ENCODE measurements at regions not wholly inside any gene's neighbourhood (a gene's known extent, or its start where the extent isn't known, plus 50 kb on each side); places are given as distances from the start of the nearest gene placed in this dataset.

DNA sequence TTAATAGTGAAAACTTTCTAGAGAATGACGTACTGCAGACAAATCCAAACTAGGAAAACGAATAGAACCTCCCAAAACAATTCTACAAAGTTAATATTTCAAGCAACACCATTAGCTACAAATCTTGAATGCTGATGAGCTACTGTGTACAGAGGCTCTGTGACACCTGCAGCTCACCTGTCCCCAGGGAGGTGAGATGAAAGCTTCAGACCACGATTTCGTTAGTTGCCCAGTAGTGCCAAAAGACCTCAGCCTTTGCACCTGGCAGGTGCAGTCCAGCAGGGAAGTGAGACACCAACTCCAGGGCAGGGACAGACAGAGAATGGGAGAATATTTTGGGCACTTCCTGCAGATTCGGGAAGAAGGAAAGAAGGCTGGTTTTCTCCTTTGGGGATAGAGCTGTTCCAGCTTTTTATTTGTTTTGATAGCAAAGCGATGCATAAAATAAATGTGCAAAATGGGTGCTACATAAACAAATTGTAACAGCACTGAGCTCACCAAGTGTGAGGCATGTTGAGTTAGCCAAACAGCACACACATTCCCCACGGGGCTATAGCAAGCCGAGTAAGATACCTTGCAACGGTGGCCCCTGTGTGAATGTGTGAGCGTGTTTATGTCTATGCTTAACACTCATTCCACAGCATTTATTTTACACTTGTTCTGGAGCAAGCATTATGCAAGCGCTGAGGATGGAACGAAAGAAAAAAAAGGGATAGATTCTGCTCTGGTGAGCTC, 1024.8 kb upstream of the AUTS2 start:
- H3K27ac ChIP-seq: no peak overlapping the region
- no peaks in the 10 kb centered on the region for H3K4me1 ChIP-seq (replicated peaks)
- TF ChIP-seq, protein P1, sequence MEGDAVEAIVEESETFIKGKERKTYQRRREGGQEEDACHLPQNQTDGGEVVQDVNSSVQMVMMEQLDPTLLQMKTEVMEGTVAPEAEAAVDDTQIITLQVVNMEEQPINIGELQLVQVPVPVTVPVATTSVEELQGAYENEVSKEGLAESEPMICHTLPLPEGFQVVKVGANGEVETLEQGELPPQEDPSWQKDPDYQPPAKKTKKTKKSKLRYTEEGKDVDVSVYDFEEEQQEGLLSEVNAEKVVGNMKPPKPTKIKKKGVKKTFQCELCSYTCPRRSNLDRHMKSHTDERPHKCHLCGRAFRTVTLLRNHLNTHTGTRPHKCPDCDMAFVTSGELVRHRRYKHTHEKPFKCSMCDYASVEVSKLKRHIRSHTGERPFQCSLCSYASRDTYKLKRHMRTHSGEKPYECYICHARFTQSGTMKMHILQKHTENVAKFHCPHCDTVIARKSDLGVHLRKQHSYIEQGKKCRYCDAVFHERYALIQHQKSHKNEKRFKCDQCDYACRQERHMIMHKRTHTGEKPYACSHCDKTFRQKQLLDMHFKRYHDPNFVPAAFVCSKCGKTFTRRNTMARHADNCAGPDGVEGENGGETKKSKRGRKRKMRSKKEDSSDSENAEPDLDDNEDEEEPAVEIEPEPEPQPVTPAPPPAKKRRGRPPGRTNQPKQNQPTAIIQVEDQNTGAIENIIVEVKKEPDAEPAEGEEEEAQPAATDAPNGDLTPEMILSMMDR (IDR thresholded peaks at IDR 0.05): no peak
- TF ChIP-seq POLR2A (IDR thresholded peaks at IDR 0.05) (no peak), POLR2AphosphoS5 (IDR thresholded peaks at IDR 0.05) (no peak)
- no peaks in the 10 kb centered on the region for H3K9me3 ChIP-seq
- H3K36me3 ChIP-seq: no peaks in the 10 kb centered on the region
- no peak overlapping the region for H3K4me3 ChIP-seq
- H3K27me3 ChIP-seq (replicated peaks; ENCODE audit: insufficient read depth): no peaks in the 10 kb centered on the region
- intact Hi-C loops (cut with DNase I): no loop called here
- WGBS: 63% methylated on average over 12 of the region's 12 CpGs
- DNase-seq (ENCODE audit: low spot score): no peak

DNA sequence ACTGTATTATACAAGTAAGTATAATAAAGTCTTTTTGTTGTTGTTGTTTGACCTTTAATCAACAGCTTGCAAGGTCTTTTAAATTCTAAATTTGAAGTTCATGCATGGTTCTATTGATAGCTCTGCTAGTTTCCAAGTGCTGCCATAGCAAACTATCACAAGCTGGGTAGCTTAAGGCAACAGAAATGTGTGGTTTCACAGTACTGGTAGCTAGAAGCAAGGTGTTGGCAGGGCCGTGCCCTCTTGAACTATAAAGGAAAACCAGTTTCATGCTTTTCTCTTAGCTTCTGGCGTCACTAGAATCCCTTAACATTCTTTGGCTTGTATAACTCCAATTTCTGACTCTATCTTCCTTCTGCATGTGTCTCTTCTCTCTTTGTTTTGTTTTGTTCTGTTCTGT, 1021.9 kb upstream of the AUTS2 start:
- TF ChIP-seq POLR2AphosphoS5 (IDR thresholded peaks at IDR 0.05) (no peak), POLR2A (IDR thresholded peaks at IDR 0.05) (no peak)
- TF ChIP-seq, protein P1 (IDR thresholded peaks at IDR 0.05): no peak
- Histone ChIP-seq H3K9me3 (no peaks in the 10 kb centered on the region), H3K4me3 (no peak overlapping the region), H3K36me3 (no peaks in the 10 kb centered on the region), H3K27me3 (replicated peaks; ENCODE audit: insufficient read depth) (no peaks in the 10 kb centered on the region), H3K27ac (no peak overlapping the region), H3K4me1 (replicated peaks) (no peaks in the 10 kb centered on the region)
- intact Hi-C loops (cut with DNase I): no loop called here
- WGBS: 69% methylated on average over 2 of the region's 2 CpGs
- DNase-seq (ENCODE audit: low spot score): no peak

DNA sequence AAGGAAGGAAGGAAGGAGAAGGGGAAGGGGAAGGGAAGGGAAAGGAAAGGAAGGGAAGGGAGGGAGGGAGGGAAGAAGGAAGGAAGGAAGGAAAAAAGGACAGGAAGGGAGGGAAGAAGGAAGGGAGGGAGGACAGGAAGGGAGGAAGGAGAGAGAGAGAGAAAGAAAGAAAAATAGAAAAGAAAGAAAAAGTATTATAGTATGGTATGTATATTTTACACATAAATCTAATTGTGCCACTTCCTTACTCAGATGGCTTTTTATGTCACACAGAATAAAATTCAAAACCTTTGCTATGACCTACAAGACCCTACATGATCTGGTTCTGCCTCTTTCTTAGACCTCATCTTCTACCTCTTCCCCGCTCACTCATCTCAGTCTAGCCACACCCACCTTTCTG, 1016.9 kb upstream of the AUTS2 start:
- intact Hi-C loops (cut with DNase I): no loop called here
- DNase-seq (ENCODE audit: low spot score): no peak

DNA sequence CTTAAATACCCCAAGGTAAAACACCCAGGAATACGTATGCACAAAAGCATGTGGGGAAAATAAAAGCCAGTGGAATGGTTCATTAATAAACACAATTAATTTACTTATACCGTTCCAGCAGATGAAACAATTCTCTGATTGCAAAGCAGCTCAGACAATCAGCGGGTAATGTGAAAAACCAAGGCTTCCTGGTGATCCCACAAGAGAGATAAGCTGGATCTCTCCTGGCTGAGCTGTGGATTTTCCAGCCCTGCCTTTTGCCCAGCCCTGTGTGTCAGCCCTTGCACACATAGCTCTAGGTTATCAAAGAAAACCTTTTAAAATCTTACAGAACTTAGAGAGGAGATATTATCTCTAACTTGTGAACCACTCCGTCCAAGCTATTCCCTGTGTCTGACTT, 1010.7 kb upstream of the AUTS2 start:
- TF ChIP-seq POLR2AphosphoS5 (IDR thresholded peaks at IDR 0.05) (no peak), POLR2A (IDR thresholded peaks at IDR 0.05) (no peak)
- TF ChIP-seq, protein P1 (IDR thresholded peaks at IDR 0.05): no peak
- no peak overlapping the region for H3K27ac ChIP-seq
- H3K9me3 ChIP-seq: no peaks in the 10 kb centered on the region
- 43% methylated on average over 4 of the region's 4 CpGs for WGBS
- no peaks in the 10 kb centered on the region for H3K36me3 ChIP-seq
- no peak overlapping the region for H3K4me3 ChIP-seq
- no peak for DNase-seq (ENCODE audit: low spot score)
- intact Hi-C loops (cut with DNase I): no loop called here
- H3K27me3 ChIP-seq (replicated peaks; ENCODE audit: insufficient read depth): no peaks in the 10 kb centered on the region
- no peaks in the 10 kb centered on the region for H3K4me1 ChIP-seq (replicated peaks)

More for the DNA sequence above, 1016.9 kb upstream of the AUTS2 start:
- Histone ChIP-seq H3K9me3 (no peaks in the 10 kb centered on the region), H3K4me1 (replicated peaks) (no peaks in the 10 kb centered on the region), H3K27me3 (replicated peaks; ENCODE audit: insufficient read depth) (no peaks in the 10 kb centered on the region), H3K27ac (no peak overlapping the region), H3K4me3 (no peak overlapping the region), H3K36me3 (no peaks in the 10 kb centered on the region)
- TF ChIP-seq, protein P1 (IDR thresholded peaks at IDR 0.05): no peak
- TF ChIP-seq POLR2A (IDR thresholded peaks at IDR 0.05): no peak
- 86% methylated on average over 1 of the region's 1 CpG for WGBS

DNA sequence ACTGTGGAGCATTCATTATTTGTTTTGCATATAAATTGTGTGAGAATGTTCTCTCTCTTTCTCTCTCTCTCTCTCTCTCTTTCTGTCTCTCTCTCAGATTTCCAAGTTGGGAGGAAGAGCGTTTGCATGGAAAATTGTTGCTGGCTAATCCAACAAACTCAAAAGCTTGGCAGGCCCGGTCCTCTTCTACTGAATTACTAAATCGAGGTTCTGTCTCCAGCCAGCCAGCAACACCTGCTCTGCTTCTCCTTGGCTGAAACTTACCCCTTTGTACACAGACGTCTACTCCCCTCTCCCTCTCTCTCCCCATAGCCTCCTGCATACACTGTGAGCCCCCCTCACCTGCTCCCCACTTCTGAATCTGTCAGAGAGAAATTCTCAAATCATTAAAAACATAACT, 996.4 kb upstream of the AUTS2 start:
- WGBS: 36% methylated on average over 4 of the region's 4 CpGs

More for the DNA sequence above, 996.4 kb upstream of the AUTS2 start:
- H3K27ac ChIP-seq: no peak overlapping the region
- TF ChIP-seq POLR2A (IDR thresholded peaks at IDR 0.05): no peak
- TF ChIP-seq POLR2AphosphoS5 (IDR thresholded peaks at IDR 0.05): no peak
- TF ChIP-seq, protein P1 (IDR thresholded peaks at IDR 0.05): no peak
- H3K4me1 ChIP-seq (replicated peaks): no peaks in the 10 kb centered on the region
- H3K9me3 ChIP-seq: no peaks in the 10 kb centered on the region
- DNase-seq (ENCODE audit: low spot score): no peak
- no peak overlapping the region for H3K4me3 ChIP-seq
- H3K36me3 ChIP-seq: no peaks in the 10 kb centered on the region
- intact Hi-C loops (cut with DNase I): no loop called here
- H3K27me3 ChIP-seq (replicated peaks; ENCODE audit: insufficient read depth): peaks cover 2% of the 10 kb centered on the region
